WTC11 (cell line): ENCODE measurements at regions not wholly inside any gene's neighbourhood (a gene's known extent, or its start where the extent isn't known, plus 50 kb on each side); places are given as distances from the start of the nearest gene placed in this dataset.

Experiments used
- ATAC-seq: fragments of 200-7000 bp; cut with Tn5 transposase; 2 replicates; pipeline ENCODE4 v1.10.0; 2021; ENCODE audit warnings: mild to moderate bottlenecking, moderate library complexity
- CTCF ChIA-PET: fragments of 300-600 bp; sonication (Branson Sonifier 250); formaldehyde crosslinking; loops from one replicate; lab custom pipeline; 2021; ENCODE audit warnings: antibody characterized with exemption; lab: Charles Lee
- POLR2A ChIA-PET: fragments of 350-600 bp; sonication (Branson Sonifier 250); formaldehyde crosslinking; loops from one replicate; lab custom pipeline; 2021; ENCODE audit warnings: antibody characterized with exemption; lab: Charles Lee
- DNase-seq: peaks from one replicate; pipeline ENCODE4 v3.0.0; 2021; ENCODE audit warnings: low spot score
- H3K27ac Mint-ChIP-seq: 2 replicates; pipeline ENCODE4 v1.8.0; 2021; ENCODE audit warnings: mixed read lengths
- H3K27me3 Mint-ChIP-seq: 2 replicates; pipeline ENCODE4 v1.8.0; 2021; ENCODE audit warnings: low read depth, mild to moderate bottlenecking, moderate library complexity, mixed read lengths
- H3K36me3 Mint-ChIP-seq: 2 replicates; pipeline ENCODE4 v1.8.0; 2021; ENCODE audit warnings: mixed read lengths
- H3K4me1 Mint-ChIP-seq: 2 replicates; pipeline ENCODE4 v1.8.0; 2022; ENCODE audit warnings: mixed read lengths
- H3K4me3 Mint-ChIP-seq: 2 replicates; pipeline ENCODE4 v1.8.0; 2021; ENCODE audit warnings: mild to moderate bottlenecking, moderate library complexity, mixed read lengths
- H3K9me3 Mint-ChIP-seq: 2 replicates; pipeline ENCODE4 v1.8.0; 2021; ENCODE audit warnings: mixed read lengths
- CREB1 ChIP-seq: sonication (generic); formaldehyde crosslinking; IDR thresholded peaks from 2 replicates; pipeline ENCODE4 v1.8.0; 2023; ENCODE audit warnings: mild to moderate bottlenecking, missing genetic modification reagents
- EMX1 ChIP-seq: fragments of 250-450 bp; sonication (Bioruptor Pico); IDR thresholded peaks from 2 replicates; pipeline ENCODE4 v1.8.0; 2021; ENCODE audit warnings: mild to moderate bottlenecking
- FOXP1 ChIP-seq: sonication (generic); formaldehyde crosslinking; IDR thresholded peaks from 2 replicates; pipeline ENCODE4 v1.8.0; 2022; ENCODE audit warnings: missing genetic modification reagents, mild to moderate bottlenecking, moderate library complexity, borderline replicate concordance
- HMGA2 ChIP-seq: fragments of 250-450 bp; sonication (Bioruptor Pico); IDR thresholded peaks from 2 replicates; pipeline ENCODE4 v1.4.0; 2021; ENCODE audit warnings: mild to moderate bottlenecking, moderate library complexity
- IRF2 ChIP-seq: sonication (generic); formaldehyde crosslinking; IDR thresholded peaks from 2 replicates; pipeline ENCODE4 v1.8.0; 2022; ENCODE audit warnings: low read depth, missing genetic modification reagents, borderline replicate concordance
- MXD4 ChIP-seq: fragments of 250-450 bp; sonication (Bioruptor Pico); IDR thresholded peaks from 2 replicates; pipeline ENCODE4 v1.8.0; 2021; ENCODE audit warnings: mild to moderate bottlenecking, moderate library complexity, borderline replicate concordance
- MYBL2 ChIP-seq: sonication (generic); formaldehyde crosslinking; IDR thresholded peaks from 2 replicates; pipeline ENCODE4 v1.8.1; 2023; ENCODE audit warnings: mild to moderate bottlenecking, moderate library complexity, missing genetic modification reagents
- NR3C1 ChIP-seq: sonication (generic); formaldehyde crosslinking; conservative IDR thresholded peaks from 2 replicates; pipeline ENCODE4 v1.8.1; 2023; ENCODE audit warnings: low read depth, mild to moderate bottlenecking, missing genetic modification reagents
- OVOL2 ChIP-seq: fragments of 250-450 bp; sonication (Bioruptor Pico); IDR thresholded peaks from 2 replicates; pipeline ENCODE4 v1.9.0; 2021; ENCODE audit warnings: mild to moderate bottlenecking, borderline replicate concordance
- SMAD3 ChIP-seq: sonication (generic); formaldehyde crosslinking; IDR thresholded peaks from 2 replicates; pipeline ENCODE4 v1.8.0; 2022; ENCODE audit warnings: missing genetic modification reagents, mild to moderate bottlenecking, borderline replicate concordance
- SOX15 ChIP-seq: fragments of 250-450 bp; sonication (Bioruptor Pico); IDR thresholded peaks from 2 replicates; pipeline ENCODE4 v1.9.0; 2021; ENCODE audit warnings: mild to moderate bottlenecking
- TEAD1 ChIP-seq: sonication (generic); formaldehyde crosslinking; IDR thresholded peaks from 2 replicates; pipeline ENCODE4 v1.8.0; 2022; ENCODE audit warnings: mild to moderate bottlenecking, missing genetic modification reagents
- ZNF138 ChIP-seq: sonication (generic); formaldehyde crosslinking; conservative IDR thresholded peaks from 2 replicates; pipeline ENCODE4 v1.8.1; 2022; ENCODE audit warnings: mild to moderate bottlenecking, moderate library complexity, missing genetic modification reagents
- ZNF232 ChIP-seq: sonication (generic); formaldehyde crosslinking; IDR thresholded peaks from 2 replicates; pipeline ENCODE4 v1.8.0; 2022; ENCODE audit warnings: mild to moderate bottlenecking, missing genetic modification reagents
- ZNF317 ChIP-seq: sonication (generic); formaldehyde crosslinking; IDR thresholded peaks from 2 replicates; pipeline ENCODE4 v1.8.1; 2023; ENCODE audit warnings: low read depth, mild to moderate bottlenecking, moderate library complexity, missing genetic modification reagents, borderline replicate concordance
- TF ChIP-seq, protein P1 (sequence below): sonication (generic); formaldehyde crosslinking; IDR thresholded peaks from 2 replicates; pipeline ENCODE4 v1.8.1; 2023; ENCODE audit warnings: mild to moderate bottlenecking, missing genetic modification reagents, moderate library complexity
- TF ChIP-seq, protein P2 (sequence below): fragments of 200-600 bp; IDR thresholded peaks from 2 replicates; pipeline ENCODE4 v1.8.0; 2022; ENCODE audit warnings: antibody characterized with exemption
- TF ChIP-seq, protein P3 (sequence below): sonication (generic); formaldehyde crosslinking; IDR thresholded peaks from 2 replicates; pipeline ENCODE4 v1.8.1; 2022; ENCODE audit warnings: mild to moderate bottlenecking, missing genetic modification reagents, moderate library complexity, borderline replicate concordance
- TF ChIP-seq, protein P4 (sequence below): sonication (generic); formaldehyde crosslinking; IDR thresholded peaks from 2 replicates; pipeline ENCODE4 v1.8.1; 2023; ENCODE audit warnings: mild to moderate bottlenecking, moderate library complexity, missing genetic modification reagents
- TF ChIP-seq, protein P5 (sequence below): fragments of 250-450 bp; sonication (Bioruptor Pico); IDR thresholded peaks from 2 replicates; pipeline ENCODE4 v1.9.0; 2021; ENCODE audit warnings: mild to moderate bottlenecking
- TF ChIP-seq, protein P6 (sequence below): sonication (generic); formaldehyde crosslinking; IDR thresholded peaks from 2 replicates; pipeline ENCODE4 v1.8.1; 2022; ENCODE audit warnings: low read depth, missing genetic modification reagents, borderline replicate concordance
- TF ChIP-seq, protein P7 (sequence below): fragments of 250-450 bp; sonication (Bioruptor Pico); IDR thresholded peaks from 2 replicates; pipeline ENCODE4 v1.9.0; 2021; ENCODE audit warnings: mild to moderate bottlenecking
- TF ChIP-seq, protein P8 (sequence below): sonication (generic); formaldehyde crosslinking; IDR thresholded peaks from 2 replicates; pipeline ENCODE4 v1.8.0; 2022; ENCODE audit warnings: mild to moderate bottlenecking, missing genetic modification reagents

DNA sequence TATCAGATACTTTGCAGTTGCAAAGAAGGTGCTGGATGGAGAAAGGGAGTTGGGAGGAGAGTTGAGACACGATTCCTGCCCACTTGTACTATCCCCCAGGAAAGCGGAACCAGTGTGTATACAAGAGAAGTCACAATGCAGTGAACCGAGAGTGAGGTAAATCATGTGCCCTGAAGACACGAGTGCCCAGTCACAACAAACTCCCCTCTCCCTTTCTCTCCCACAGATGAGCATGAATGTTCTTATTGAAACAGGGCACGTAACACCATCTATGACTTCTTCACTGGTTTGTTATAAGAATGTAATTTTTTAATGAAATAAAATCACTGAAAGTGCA is 155.7 kb downstream of the IRS1 start:
- H3K36me3 Mint-ChIP-seq = peaks cover 15% of the 10 kb centered on the region
- H3K27me3 Mint-ChIP-seq = no peaks in the 10 kb centered on the region
- H3K4me1 Mint-ChIP-seq = peaks cover 9% of the 10 kb centered on the region
- no peak overlapping the region for H3K27ac Mint-ChIP-seq
- no peak for TF ChIP-seq SMAD3 (CRISPR knock-in tag)
- no peak for TF ChIP-seq ZNF138 (CRISPR knock-in tag)
- TF ChIP-seq, protein P1, sequence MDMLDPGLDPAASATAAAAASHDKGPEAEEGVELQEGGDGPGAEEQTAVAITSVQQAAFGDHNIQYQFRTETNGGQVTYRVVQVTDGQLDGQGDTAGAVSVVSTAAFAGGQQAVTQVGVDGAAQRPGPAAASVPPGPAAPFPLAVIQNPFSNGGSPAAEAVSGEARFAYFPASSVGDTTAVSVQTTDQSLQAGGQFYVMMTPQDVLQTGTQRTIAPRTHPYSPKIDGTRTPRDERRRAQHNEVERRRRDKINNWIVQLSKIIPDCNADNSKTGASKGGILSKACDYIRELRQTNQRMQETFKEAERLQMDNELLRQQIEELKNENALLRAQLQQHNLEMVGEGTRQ = no peak
- TF ChIP-seq ZNF317 = no peak
- TF ChIP-seq, protein P2, sequence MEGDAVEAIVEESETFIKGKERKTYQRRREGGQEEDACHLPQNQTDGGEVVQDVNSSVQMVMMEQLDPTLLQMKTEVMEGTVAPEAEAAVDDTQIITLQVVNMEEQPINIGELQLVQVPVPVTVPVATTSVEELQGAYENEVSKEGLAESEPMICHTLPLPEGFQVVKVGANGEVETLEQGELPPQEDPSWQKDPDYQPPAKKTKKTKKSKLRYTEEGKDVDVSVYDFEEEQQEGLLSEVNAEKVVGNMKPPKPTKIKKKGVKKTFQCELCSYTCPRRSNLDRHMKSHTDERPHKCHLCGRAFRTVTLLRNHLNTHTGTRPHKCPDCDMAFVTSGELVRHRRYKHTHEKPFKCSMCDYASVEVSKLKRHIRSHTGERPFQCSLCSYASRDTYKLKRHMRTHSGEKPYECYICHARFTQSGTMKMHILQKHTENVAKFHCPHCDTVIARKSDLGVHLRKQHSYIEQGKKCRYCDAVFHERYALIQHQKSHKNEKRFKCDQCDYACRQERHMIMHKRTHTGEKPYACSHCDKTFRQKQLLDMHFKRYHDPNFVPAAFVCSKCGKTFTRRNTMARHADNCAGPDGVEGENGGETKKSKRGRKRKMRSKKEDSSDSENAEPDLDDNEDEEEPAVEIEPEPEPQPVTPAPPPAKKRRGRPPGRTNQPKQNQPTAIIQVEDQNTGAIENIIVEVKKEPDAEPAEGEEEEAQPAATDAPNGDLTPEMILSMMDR = no peak
- no peak for TF ChIP-seq IRF2 (CRISPR knock-in tag)
- no peak for TF ChIP-seq FOXP1
- TF ChIP-seq SOX15 (CRISPR knock-in tag) = no peak
- TF ChIP-seq NR3C1 = no peak
- TF ChIP-seq, protein P3, sequence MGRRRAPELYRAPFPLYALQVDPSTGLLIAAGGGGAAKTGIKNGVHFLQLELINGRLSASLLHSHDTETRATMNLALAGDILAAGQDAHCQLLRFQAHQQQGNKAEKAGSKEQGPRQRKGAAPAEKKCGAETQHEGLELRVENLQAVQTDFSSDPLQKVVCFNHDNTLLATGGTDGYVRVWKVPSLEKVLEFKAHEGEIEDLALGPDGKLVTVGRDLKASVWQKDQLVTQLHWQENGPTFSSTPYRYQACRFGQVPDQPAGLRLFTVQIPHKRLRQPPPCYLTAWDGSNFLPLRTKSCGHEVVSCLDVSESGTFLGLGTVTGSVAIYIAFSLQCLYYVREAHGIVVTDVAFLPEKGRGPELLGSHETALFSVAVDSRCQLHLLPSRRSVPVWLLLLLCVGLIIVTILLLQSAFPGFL = no peak
- TF ChIP-seq ZNF232 = no peak
- TF ChIP-seq, protein P4, sequence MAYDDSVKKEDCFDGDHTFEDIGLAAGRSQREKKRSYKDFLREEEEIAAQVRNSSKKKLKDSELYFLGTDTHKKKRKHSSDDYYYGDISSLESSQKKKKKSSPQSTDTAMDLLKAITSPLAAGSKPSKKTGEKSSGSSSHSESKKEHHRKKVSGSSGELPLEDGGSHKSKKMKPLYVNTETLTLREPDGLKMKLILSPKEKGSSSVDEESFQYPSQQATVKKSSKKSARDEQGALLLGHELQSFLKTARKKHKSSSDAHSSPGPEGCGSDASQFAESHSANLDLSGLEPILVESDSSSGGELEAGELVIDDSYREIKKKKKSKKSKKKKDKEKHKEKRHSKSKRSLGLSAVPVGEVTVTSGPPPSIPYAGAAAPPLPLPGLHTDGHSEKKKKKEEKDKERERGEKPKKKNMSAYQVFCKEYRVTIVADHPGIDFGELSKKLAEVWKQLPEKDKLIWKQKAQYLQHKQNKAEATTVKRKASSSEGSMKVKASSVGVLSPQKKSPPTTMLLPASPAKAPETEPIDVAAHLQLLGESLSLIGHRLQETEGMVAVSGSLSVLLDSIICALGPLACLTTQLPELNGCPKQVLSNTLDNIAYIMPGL (CRISPR knock-in tag) = no peak
- POLR2A ChIA-PET = no interaction called here
- DNase-seq = no peak
- H3K4me3 Mint-ChIP-seq = no peak overlapping the region
- peaks cover 27% of the 10 kb centered on the region for H3K9me3 Mint-ChIP-seq
- CTCF ChIA-PET = no interaction called here
- no peak; the same call in 1 of the 2 replicates for ATAC-seq

DNA sequence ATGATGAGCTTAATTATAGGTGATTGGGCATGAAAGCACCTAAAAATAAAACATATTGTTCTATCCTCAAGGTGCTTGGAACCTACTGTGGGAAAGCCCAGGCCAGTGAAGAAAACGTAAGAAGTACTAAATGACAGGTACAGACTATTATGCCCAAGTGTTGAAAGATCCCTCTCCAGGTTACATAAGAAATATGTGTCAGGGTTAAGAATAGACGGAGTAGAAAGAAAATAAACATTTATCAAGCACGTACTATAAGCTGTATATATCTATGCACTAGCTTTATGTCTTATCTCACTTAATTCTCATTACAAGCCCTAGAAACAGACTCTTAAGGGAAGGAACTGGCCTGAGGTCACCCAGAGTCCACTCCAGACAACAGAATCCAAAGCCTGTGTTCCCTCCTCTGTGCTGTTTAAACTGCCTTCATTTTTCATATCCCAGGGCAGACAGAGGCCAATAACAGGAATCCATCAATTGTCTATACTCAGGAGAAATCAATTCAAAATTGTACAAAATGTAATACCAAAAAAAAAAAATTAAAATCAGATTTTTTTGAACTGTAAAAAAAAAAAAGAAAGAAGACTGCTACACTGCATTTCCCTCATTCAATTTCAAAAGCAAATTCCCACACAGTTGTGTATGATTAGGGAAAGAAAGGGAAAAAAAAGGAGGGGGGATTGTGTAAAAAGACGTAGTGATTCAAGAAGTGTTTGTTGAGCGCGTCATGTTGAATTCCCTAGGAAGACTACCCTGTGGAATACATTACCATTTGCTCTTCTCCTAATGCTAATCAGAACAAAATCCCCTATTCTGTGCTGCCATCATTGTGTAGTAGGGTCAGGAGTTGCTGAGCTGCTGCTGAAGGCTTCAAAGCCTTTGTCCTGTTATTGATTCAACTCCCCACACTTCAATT is 156.3 kb downstream of the IRS1 start:
- H3K27me3 Mint-ChIP-seq = no peaks in the 10 kb centered on the region
- no peak overlapping the region for H3K27ac Mint-ChIP-seq
- ATAC-seq (no peak), DNase-seq (no peak)
- ChIA-PET CTCF (interaction anchor here (0.6 kb wide), 1 partner anchor 145 kb away, joined by 3 read pairs; no protein-coding TSS in a partner anchor), POLR2A (no interaction called here)
- peaks cover 21% of the 10 kb centered on the region for H3K9me3 Mint-ChIP-seq
- peaks cover 9% of the 10 kb centered on the region for H3K36me3 Mint-ChIP-seq
- H3K4me3 Mint-ChIP-seq = no peak overlapping the region
- H3K4me1 Mint-ChIP-seq = peaks cover 9% of the 10 kb centered on the region; the same call in 1 of the 2 replicates
- TF ChIP-seq, protein P5, sequence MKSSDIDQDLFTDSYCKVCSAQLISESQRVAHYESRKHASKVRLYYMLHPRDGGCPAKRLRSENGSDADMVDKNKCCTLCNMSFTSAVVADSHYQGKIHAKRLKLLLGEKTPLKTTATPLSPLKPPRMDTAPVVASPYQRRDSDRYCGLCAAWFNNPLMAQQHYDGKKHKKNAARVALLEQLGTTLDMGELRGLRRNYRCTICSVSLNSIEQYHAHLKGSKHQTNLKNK (CRISPR knock-in tag) = no peak
- TF ChIP-seq CREB1 (CRISPR knock-in tag) (no peak), TEAD1 (CRISPR knock-in tag) (no peak), MYBL2 (CRISPR knock-in tag) (no peak), EMX1 (CRISPR knock-in tag) (no peak), OVOL2 (no peak), HMGA2 (CRISPR knock-in tag) (no peak), MXD4 (CRISPR knock-in tag) (no peak)
- TF ChIP-seq, protein P6, sequence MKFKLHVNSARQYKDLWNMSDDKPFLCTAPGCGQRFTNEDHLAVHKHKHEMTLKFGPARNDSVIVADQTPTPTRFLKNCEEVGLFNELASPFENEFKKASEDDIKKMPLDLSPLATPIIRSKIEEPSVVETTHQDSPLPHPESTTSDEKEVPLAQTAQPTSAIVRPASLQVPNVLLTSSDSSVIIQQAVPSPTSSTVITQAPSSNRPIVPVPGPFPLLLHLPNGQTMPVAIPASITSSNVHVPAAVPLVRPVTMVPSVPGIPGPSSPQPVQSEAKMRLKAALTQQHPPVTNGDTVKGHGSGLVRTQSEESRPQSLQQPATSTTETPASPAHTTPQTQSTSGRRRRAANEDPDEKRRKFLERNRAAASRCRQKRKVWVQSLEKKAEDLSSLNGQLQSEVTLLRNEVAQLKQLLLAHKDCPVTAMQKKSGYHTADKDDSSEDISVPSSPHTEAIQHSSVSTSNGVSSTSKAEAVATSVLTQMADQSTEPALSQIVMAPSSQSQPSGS = no peak
- TF ChIP-seq, protein P7, sequence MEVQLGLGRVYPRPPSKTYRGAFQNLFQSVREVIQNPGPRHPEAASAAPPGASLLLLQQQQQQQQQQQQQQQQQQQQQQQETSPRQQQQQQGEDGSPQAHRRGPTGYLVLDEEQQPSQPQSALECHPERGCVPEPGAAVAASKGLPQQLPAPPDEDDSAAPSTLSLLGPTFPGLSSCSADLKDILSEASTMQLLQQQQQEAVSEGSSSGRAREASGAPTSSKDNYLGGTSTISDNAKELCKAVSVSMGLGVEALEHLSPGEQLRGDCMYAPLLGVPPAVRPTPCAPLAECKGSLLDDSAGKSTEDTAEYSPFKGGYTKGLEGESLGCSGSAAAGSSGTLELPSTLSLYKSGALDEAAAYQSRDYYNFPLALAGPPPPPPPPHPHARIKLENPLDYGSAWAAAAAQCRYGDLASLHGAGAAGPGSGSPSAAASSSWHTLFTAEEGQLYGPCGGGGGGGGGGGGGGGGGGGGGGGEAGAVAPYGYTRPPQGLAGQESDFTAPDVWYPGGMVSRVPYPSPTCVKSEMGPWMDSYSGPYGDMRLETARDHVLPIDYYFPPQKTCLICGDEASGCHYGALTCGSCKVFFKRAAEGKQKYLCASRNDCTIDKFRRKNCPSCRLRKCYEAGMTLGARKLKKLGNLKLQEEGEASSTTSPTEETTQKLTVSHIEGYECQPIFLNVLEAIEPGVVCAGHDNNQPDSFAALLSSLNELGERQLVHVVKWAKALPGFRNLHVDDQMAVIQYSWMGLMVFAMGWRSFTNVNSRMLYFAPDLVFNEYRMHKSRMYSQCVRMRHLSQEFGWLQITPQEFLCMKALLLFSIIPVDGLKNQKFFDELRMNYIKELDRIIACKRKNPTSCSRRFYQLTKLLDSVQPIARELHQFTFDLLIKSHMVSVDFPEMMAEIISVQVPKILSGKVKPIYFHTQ = no peak
- TF ChIP-seq, protein P8, sequence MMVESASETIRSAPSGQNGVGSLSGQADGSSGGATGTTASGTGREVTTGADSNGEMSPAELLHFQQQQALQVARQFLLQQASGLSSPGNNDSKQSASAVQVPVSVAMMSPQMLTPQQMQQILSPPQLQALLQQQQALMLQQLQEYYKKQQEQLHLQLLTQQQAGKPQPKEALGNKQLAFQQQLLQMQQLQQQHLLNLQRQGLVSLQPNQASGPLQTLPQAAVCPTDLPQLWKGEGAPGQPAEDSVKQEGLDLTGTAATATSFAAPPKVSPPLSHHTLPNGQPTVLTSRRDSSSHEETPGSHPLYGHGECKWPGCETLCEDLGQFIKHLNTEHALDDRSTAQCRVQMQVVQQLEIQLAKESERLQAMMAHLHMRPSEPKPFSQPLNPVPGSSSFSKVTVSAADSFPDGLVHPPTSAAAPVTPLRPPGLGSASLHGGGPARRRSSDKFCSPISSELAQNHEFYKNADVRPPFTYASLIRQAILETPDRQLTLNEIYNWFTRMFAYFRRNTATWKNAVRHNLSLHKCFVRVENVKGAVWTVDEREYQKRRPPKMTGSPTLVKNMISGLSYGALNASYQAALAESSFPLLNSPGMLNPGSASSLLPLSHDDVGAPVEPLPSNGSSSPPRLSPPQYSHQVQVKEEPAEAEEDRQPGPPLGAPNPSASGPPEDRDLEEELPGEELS (CRISPR knock-in tag) = no peak
